NCI-H748 (cell line): ENCODE measurements at regions not wholly inside any gene's neighbourhood (a gene's known extent, or its start where the extent isn't known, plus 50 kb on each side); places are given as distances from the start of the nearest gene placed in this dataset.
"Not testable (repeated sequence)": the region's sequence is repeated elsewhere in the genome, so short reads cannot be mapped to it uniquely, and the experiment has no call there.

Source experiments
- DNase-seq: peaks from one replicate; lab custom pipeline; 2025; ENCODE audit not compliant: unreplicated experiment; lab: John Stamatoyannopoulos, UW

- no peak for DNase-seq
These were observed 54.3 kb upstream of the CIT start for GRCh38 chr12:119931402-119931801.

- DNase-seq: no peak
These were observed 55.8 kb upstream of the CIT start for GRCh38 chr12:119932921-119933320.

GRCh38 chr12:119934780-119935179 is 54.3 kb upstream of the BICDL1 start:
- DNase-seq: not testable (repeated sequence)

- no peak for DNase-seq
These were observed 52.2 kb upstream of the BICDL1 start for GRCh38 chr12:119936705-119937311.

DNA sequence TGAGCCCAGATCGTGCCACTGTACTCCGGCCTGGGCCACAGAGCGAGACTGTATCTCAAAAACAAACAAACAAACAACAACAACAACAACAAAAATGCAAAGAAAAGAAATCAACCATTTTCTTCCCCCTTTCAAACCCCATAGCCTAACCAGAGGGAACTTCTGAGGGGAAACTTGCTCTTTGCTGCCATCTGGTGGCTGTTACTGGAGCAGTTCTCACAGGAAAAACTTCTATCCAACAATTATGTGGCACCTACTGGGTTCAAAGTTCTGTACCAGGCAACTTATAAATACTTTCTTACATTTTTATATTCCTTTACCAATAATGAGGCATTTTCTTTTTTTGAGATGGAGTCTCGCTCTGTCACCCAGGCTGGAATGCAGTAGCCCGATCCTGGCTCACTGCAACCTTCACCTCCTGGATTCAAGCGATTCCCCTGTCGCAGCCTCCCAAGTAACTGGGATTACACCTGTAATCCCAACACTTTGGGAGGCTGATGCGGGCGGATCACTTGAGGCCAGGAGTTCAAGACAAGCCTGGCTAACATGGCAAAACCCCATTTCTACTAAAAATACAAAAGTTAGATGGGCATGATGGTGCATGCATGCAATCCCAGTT is 50.9 kb upstream of the BICDL1 start:
- DNase-seq: peak; percentile 50
